Tibial nerve (tissue), 4 donors: ENCODE measurements at regions not wholly inside any gene's neighbourhood (a gene's known extent, or its start where the extent isn't known, plus 50 kb on each side); places are given as distances from the start of the nearest gene placed in this dataset.
A peak's percentile ranks its signal among the peaks of the same experiment; 100 is the strongest.

Experiments
- DNase-seq, 2 donors: peaks; one replicate each; pipeline ENCODE4 v3.0.0-alpha.2; 2019; ENCODE audit warnings: low spot score in 2 of 2
- H3K27ac ChIP-seq, 4 donors: fragments of 200-600 bp; sonication (generic) in 3 of 4; one replicate each; pipeline ENCODE4 v1.5.1; 2017 to 2019; ENCODE audit warnings: mild to moderate bottlenecking in 1 of 4
- H3K27me3 ChIP-seq, 2 donors: fragments of 200-600 bp; sonication (generic) in 1 of 2; one replicate each; pipeline versions ENCODE4 v1.5.1 to v1.6.0; 2017 to 2019
- H3K36me3 ChIP-seq, 3 donors: fragments of 200-600 bp; sonication (generic); one replicate each; pipeline ENCODE4 v1.5.1; 2018 to 2019
- H3K4me1 ChIP-seq, 4 donors: fragments of 200-600 bp; sonication (generic) in 3 of 4; one replicate each; pipeline ENCODE4 v1.5.1; 2017 to 2019
- H3K4me3 ChIP-seq, 4 donors: fragments of 200-600 bp; sonication (generic) in 3 of 4; one replicate each; pipeline ENCODE4 v1.5.1; 2017 to 2019; ENCODE audit warnings: mild to moderate bottlenecking in 1 of 4, moderate library complexity in 1 of 4
- H3K9me3 ChIP-seq, 4 donors: fragments of 200-600 bp; sonication (generic) in 3 of 4; one replicate each; pipeline ENCODE4 v1.5.1; 2017 to 2019
- CTCF ChIP-seq, 5 experiments: fragments of 200-600 bp in 3 of 5; fragments of 450-650 bp in 2 of 5; sonication (generic) in 3 of 5; IDR thresholded peaks; one replicate each; pipeline ENCODE4 v1.5.1; 2016 to 2019; ENCODE audit warnings: antibody characterized with exemption in 5 of 5, mild to moderate bottlenecking in 3 of 5, moderate library complexity in 2 of 5
- EP300 ChIP-seq, 2 donors: sonication (generic); formaldehyde crosslinking; IDR thresholded peaks; one replicate each; pipeline ENCODE4 v1.6.1; 2017; ENCODE audit warnings: antibody characterized with exemption in 2 of 2, mild to moderate bottlenecking in 1 of 2
- POLR2A ChIP-seq, 2 donors: fragments of 450-650 bp; IDR thresholded peaks; one replicate each; pipeline ENCODE4 v1.6.1; 2017; ENCODE audit warnings: antibody characterized with exemption in 2 of 2, mild to moderate bottlenecking in 2 of 2, moderate library complexity in 2 of 2
- WGBS, 2 donors: methylation state at CpG; one replicate each; pipeline ENCODE4 v1.1.5; 2018; 5-methylcytosine and 5-hydroxymethylcytosine counted together

- Histone ChIP-seq H3K4me3 (no peak overlapping the region), H3K27ac (peak overlapping the region; percentile 30 to 93 (median 63)), H3K27me3 (no peaks in the 10 kb centered on the region), H3K9me3 (no peaks in the 10 kb centered on the region), H3K4me1 (peaks cover 0 to 72% (median 28%) of the 10 kb centered on the region in 4 donors), H3K36me3 (no peaks in the 10 kb centered on the region)
- no peak for TF ChIP-seq EP300 (IDR thresholded peaks at IDR 0.05)
- no peak for TF ChIP-seq POLR2A (IDR thresholded peaks at IDR 0.05)
- no peak for TF ChIP-seq CTCF (IDR thresholded peaks at IDR 0.05)
- WGBS, 2 donors = 14 to 26% methylated on average over 1 of the region's 1 CpG
- DNase-seq = no peak
Observed at GRCh38 chr5:57696389-57696769, 213.8 kb upstream of the ACTBL2 start.

DNA sequence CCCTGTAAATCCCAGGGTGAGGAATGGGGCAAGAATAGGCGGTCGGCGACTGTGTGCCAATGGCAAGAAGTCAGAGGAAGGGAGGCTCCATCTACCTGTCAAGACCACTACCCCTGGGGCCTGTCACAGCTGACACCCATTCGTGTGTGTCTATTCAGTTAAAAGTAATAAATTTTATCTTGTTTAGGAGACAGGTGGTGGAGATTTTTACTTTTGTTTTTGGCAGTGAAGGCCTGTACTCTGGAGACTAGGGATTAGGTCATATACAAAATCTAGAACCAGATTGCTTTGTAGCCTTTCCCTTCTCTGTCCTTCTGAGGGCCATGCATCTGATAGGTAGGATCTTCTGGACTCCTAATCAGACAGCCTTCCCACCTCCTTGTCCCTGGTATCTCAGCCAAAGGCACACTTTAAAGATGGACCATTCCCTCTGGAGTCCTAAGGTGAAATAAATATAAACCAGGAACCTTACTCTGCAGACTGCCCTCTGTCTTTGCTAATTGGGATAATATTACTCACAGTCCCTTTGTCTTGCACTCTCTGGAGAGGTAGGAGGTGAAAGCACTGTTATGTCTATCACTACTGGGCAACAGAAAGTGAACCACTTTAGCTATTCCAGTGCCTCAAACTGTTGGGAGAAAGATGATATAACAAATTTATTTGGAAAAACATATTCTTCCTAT, 213.2 kb upstream of the ACTBL2 start:
- no peak for DNase-seq
- Histone ChIP-seq H3K9me3 (no peaks in the 10 kb centered on the region), H3K4me1 (peaks cover 0 to 73% (median 29%) of the 10 kb centered on the region in 4 donors), H3K27me3 (no peaks in the 10 kb centered on the region), H3K27ac (peak overlapping the region; percentile 41 to 93 (median 71)), H3K36me3 (no peaks in the 10 kb centered on the region), H3K4me3 (no peak overlapping the region)
- TF ChIP-seq CTCF (IDR thresholded peaks at IDR 0.05) (peak in 1 of 5 experiments; percentile 6), POLR2A (IDR thresholded peaks at IDR 0.05) (no peak), EP300 (IDR thresholded peaks at IDR 0.05) (no peak)
- WGBS, 2 donors = 75 to 85% methylated on average over 4 of the region's 4 CpGs

GRCh38 chr5:57695179-57695578, 212.6 kb upstream of the ACTBL2 start:
- H3K4me1 ChIP-seq = peaks cover 0 to 73% (median 29%) of the 10 kb centered on the region in 4 donors
- peak overlapping the region; percentile 41 to 93 (median 71) for H3K27ac ChIP-seq
- no peaks in the 10 kb centered on the region for H3K9me3 ChIP-seq
- H3K27me3 ChIP-seq = no peaks in the 10 kb centered on the region
- H3K36me3 ChIP-seq = no peaks in the 10 kb centered on the region
- H3K4me3 ChIP-seq = no peak overlapping the region
- no peak for TF ChIP-seq CTCF (IDR thresholded peaks at IDR 0.05)
- peak in 1 of 2 donors; percentile 32 for TF ChIP-seq EP300 (IDR thresholded peaks at IDR 0.05)
- TF ChIP-seq POLR2A (IDR thresholded peaks at IDR 0.05) = no peak
- DNase-seq = no peak
- WGBS, 2 donors = 39 to 47% methylated on average over 5 of the region's 5 CpGs

GRCh38 chr5:57693488-57694305, 211.1 kb upstream of the ACTBL2 start:
- peaks cover 0 to 72% (median 29%) of the 10 kb centered on the region in 4 donors for H3K4me1 ChIP-seq
- 38 to 39% methylated on average over 8 of the region's 8 CpGs for WGBS, 2 donors

More at GRCh38 chr5:57693488-57694305, 211.1 kb upstream of the ACTBL2 start:
- Histone ChIP-seq H3K36me3 (no peaks in the 10 kb centered on the region), H3K27me3 (no peaks in the 10 kb centered on the region), H3K27ac (peak overlapping the region; percentile 31 to 93 (median 64)), H3K9me3 (no peaks in the 10 kb centered on the region), H3K4me3 (peak overlapping the region in 3 of 4 donors; percentile 1 to 31 (median 13))
- no peak for DNase-seq
- TF ChIP-seq CTCF (IDR thresholded peaks at IDR 0.05) (no peak), EP300 (IDR thresholded peaks at IDR 0.05) (no peak), POLR2A (IDR thresholded peaks at IDR 0.05) (no peak)
